ENCODE measurements at regions not wholly inside any gene's neighbourhood (a gene's known extent, or its start where the extent isn't known, plus 50 kb on each side); places are given as distances from the start of the nearest gene placed in this dataset.

- no peak for TF ChIP-seq POLR2A (IDR thresholded peaks at IDR 0.05)
- TF ChIP-seq CTCF (IDR thresholded peaks at IDR 0.05) = no peak
These were observed 220.6 kb downstream of the OLFM4 start for GRCh38 chr13:53249236-53249635.
